ENCODE measurements at regions not wholly inside any gene's neighbourhood (a gene's known extent, or its start where the extent isn't known, plus 50 kb on each side); places are given as distances from the start of the nearest gene placed in this dataset.

DNA sequence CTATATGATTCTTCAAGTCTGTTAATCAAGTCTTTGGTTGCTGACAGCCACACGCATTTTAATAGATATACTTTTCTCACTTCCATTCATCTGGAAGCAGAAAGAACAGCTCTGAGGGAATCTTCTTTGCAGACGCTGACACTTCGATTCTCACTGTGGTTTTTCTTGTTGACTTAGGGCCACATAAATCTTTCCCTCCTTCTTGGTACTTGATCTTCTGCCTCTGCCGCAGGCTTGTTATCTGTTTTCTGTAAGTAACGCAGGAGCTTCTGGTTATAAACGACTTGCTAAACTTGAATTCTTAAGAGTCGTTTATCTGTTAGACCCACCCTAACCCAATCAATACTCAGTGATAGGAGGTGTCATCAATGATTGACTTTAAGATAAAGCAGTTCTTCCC lies 268.8 kb upstream of the SULF2 start:
- Mint-ChIP-seq H3K36me3 (ENCODE audit: low read depth) (peaks cover 22% of the 10 kb centered on the region), H3K9me3 (peaks cover 43% of the 10 kb centered on the region), H3K27ac (no peak overlapping the region), H3K4me3 (no peak overlapping the region), H3K27me3 (ENCODE audit: insufficient read depth) (no peaks in the 10 kb centered on the region), H3K4me1 (no peaks in the 10 kb centered on the region)
- Histone ChIP-seq H3K4me1 (ENCODE audit: control insufficient read depth, insufficient read depth, low read length) (no peaks in the 10 kb centered on the region), H3K36me3 (ENCODE audit: control insufficient read depth, insufficient read depth, low read length) (no peaks in the 10 kb centered on the region), H3K4me3 (ENCODE audit: low read length) (no peak overlapping the region), H3K27ac (ENCODE audit: low read depth, low read length) (no peak overlapping the region), H3K27me3 (ENCODE audit: control insufficient read depth, insufficient read depth, low read length, poor library complexity, severe bottlenecking) (no peaks in the 10 kb centered on the region), H3K9ac (ENCODE audit: extremely low read depth, low read length, poor library complexity, severe bottlenecking) (no peak overlapping the region), H3K9me3 (ENCODE audit: control insufficient read depth, low read length) (peaks cover 32% of the 10 kb centered on the region)
- TF ChIP-seq, protein P1, sequence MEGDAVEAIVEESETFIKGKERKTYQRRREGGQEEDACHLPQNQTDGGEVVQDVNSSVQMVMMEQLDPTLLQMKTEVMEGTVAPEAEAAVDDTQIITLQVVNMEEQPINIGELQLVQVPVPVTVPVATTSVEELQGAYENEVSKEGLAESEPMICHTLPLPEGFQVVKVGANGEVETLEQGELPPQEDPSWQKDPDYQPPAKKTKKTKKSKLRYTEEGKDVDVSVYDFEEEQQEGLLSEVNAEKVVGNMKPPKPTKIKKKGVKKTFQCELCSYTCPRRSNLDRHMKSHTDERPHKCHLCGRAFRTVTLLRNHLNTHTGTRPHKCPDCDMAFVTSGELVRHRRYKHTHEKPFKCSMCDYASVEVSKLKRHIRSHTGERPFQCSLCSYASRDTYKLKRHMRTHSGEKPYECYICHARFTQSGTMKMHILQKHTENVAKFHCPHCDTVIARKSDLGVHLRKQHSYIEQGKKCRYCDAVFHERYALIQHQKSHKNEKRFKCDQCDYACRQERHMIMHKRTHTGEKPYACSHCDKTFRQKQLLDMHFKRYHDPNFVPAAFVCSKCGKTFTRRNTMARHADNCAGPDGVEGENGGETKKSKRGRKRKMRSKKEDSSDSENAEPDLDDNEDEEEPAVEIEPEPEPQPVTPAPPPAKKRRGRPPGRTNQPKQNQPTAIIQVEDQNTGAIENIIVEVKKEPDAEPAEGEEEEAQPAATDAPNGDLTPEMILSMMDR (conservative IDR thresholded peaks at IDR 0.05): no peak
- DNase-seq: no peak
- WGBS, 2 experiments (ENCODE audit: insufficient coverage in 1 of 2, insufficient read length in 1 of 2): 91% methylated on average over 7 of the region's 7 CpGs

DNA sequence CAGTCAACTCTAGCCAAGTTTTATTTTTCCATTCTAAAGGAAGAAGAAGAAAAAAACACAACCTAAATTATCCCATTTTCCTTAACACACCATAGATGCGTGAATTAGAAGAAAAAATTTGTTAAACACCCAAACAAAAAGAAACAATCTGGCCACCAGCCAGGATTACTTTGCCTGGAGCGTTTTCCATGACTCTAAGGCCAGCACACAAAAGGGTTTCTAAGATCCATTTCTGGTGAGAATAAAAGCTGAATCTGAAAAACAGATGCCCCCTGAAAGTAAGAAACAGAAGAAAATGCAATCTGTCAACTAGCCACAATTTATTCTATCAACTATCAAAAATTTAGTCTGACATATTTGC lies 267.2 kb upstream of the SULF2 start:
- no peak for DNase-seq
- H3K36me3 Mint-ChIP-seq (ENCODE audit: low read depth): peaks cover 17% of the 10 kb centered on the region
- Histone ChIP-seq H3K27ac (ENCODE audit: low read depth, low read length) (no peak overlapping the region), H3K9me3 (ENCODE audit: control insufficient read depth, low read length) (peaks cover 16% of the 10 kb centered on the region), H3K4me1 (ENCODE audit: control insufficient read depth, insufficient read depth, low read length) (no peaks in the 10 kb centered on the region), H3K27me3 (ENCODE audit: control insufficient read depth, insufficient read depth, low read length, poor library complexity, severe bottlenecking) (no peaks in the 10 kb centered on the region), H3K9ac (ENCODE audit: extremely low read depth, low read length, poor library complexity, severe bottlenecking) (no peak overlapping the region), H3K36me3 (ENCODE audit: control insufficient read depth, insufficient read depth, low read length) (no peaks in the 10 kb centered on the region), H3K4me3 (ENCODE audit: low read length) (no peak overlapping the region)
- no peak overlapping the region for H3K4me3 Mint-ChIP-seq
- no peak overlapping the region for H3K27ac Mint-ChIP-seq
- H3K27me3 Mint-ChIP-seq (ENCODE audit: insufficient read depth): no peaks in the 10 kb centered on the region
- TF ChIP-seq, protein P1 (conservative IDR thresholded peaks at IDR 0.05): no peak
- H3K9me3 Mint-ChIP-seq: peaks cover 30% of the 10 kb centered on the region
- 90 to 92% methylated on average over 2 of the region's 2 CpGs for WGBS, 2 experiments (ENCODE audit: insufficient coverage in 1 of 2, insufficient read length in 1 of 2)
- no peaks in the 10 kb centered on the region for H3K4me1 Mint-ChIP-seq

DNA sequence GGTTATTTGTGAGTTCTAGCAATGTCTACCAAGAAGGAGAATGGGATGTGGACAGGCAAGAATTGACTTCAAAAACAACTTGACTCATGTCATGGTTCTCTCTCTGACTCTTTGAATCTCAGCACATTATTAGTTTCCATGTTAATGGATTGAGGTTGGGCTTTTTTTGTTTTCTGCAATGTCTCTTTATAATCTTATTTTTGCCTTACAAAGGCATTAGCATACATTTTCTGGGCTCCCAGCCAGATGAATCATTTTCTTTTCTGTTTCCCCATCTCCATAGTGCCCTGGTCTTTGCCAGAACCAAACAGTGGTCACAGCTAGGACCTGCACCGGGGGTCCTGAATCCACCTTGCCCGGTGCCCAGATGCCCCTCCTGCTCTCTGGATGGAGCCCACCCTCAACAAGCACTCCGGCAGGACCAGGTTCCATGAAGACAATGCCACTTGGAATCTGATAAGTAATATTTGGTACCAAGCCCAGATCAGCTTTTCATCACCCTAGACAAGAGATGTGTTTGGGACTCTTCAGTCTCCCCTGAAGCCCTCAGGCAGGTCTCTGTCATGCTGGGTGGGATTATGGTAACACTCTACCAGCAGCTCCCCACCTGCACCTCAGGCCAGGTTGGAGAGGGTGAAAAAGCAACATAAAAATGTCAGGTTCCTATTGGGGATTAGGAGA lies 266.7 kb upstream of the SULF2 start:
- no peak overlapping the region for H3K27ac ChIP-seq (ENCODE audit: low read depth, low read length)
- TF ChIP-seq, protein P1 (conservative IDR thresholded peaks at IDR 0.05): no peak
- H3K9me3 Mint-ChIP-seq: peaks cover 25% of the 10 kb centered on the region
- no peaks in the 10 kb centered on the region for H3K36me3 ChIP-seq (ENCODE audit: control insufficient read depth, insufficient read depth, low read length)
- H3K4me3 ChIP-seq (ENCODE audit: low read length): no peak overlapping the region
- no peaks in the 10 kb centered on the region for H3K27me3 ChIP-seq (ENCODE audit: control insufficient read depth, insufficient read depth, low read length, poor library complexity, severe bottlenecking)
- H3K27ac Mint-ChIP-seq: no peak overlapping the region
- no peak for DNase-seq
- H3K9ac ChIP-seq (ENCODE audit: extremely low read depth, low read length, poor library complexity, severe bottlenecking): no peak overlapping the region
- 58% methylated on average over 3 of the region's 3 CpGs; no CpG with 5 or more reads in 1 of the 2 experiments for WGBS, 2 experiments (ENCODE audit: insufficient coverage in 1 of 2, insufficient read length in 1 of 2)
- no peaks in the 10 kb centered on the region for H3K4me1 Mint-ChIP-seq
- no peaks in the 10 kb centered on the region for H3K4me1 ChIP-seq (ENCODE audit: control insufficient read depth, insufficient read depth, low read length)
- H3K4me3 Mint-ChIP-seq: no peak overlapping the region
- peaks cover 12% of the 10 kb centered on the region for H3K36me3 Mint-ChIP-seq (ENCODE audit: low read depth)
- peaks cover 13% of the 10 kb centered on the region for H3K9me3 ChIP-seq (ENCODE audit: control insufficient read depth, low read length)
- no peaks in the 10 kb centered on the region for H3K27me3 Mint-ChIP-seq (ENCODE audit: insufficient read depth)
